HepG2 (cell line): ENCODE measurements at regions not wholly inside any gene's neighbourhood (a gene's known extent, or its start where the extent isn't known, plus 50 kb on each side); places are given as distances from the start of the nearest gene placed in this dataset.

Experiments used
- ATAC-seq: fragments of 200-7000 bp; cut with Tn5 transposase; 3 replicates; pipeline ENCODE4 v1.9.1; 2020; ENCODE audit warnings: mild to moderate bottlenecking, moderate library complexity
- BruUV-seq: library from RNA; stranded (reverse); fragments of 400-500 nt; replicated peaks from 2 replicates; lab custom pipeline; 2021; lab: Mats Ljungman, UMichigan
- CTCF ChIA-PET: fragments of 300-600 bp; formaldehyde crosslinking; extraction: SDS; loops from one replicate; lab custom pipeline; 2021; ENCODE audit warnings: low total read pairs, inconsistent platforms, low intra/inter-chr PET ratio; lab: Yijun Ruan, JAX
- POLR2A ChIA-PET: fragments of 350-600 bp; sonication (Branson Sonifier 250); formaldehyde crosslinking; loops from one replicate; lab custom pipeline; 2020; ENCODE audit warnings: antibody characterized with exemption, inconsistent platforms; lab: Yijun Ruan, JAX
- DNase-seq: peaks from one replicate; pipeline ENCODE4 v3.0.0-alpha.2; 2015; ENCODE audit warnings: low spot score
- FAIRE-seq: peaks from 3 replicates; lab custom pipeline; 2011; peaks lifted over from hg19 to GRCh38; lab: Jason Lieb, UNC
- H2AFZ ChIP-seq: one replicate; pipeline ENCODE4 v1.6.1; 2011; ENCODE audit warnings: low read length, inconsistent platforms
- H3K27ac ChIP-seq: fragments of 300-600 bp; 3 replicates; pipeline ENCODE4 v1.8.0; 2011; ENCODE audit warnings: mixed run types, mild to moderate bottlenecking, mixed read lengths, low read length, inconsistent platforms; ENCODE audit not compliant: insufficient read depth; ENCODE audit errors: extremely low read length
- H3K27me3 ChIP-seq, 2 experiments: fragments of 200-600 bp in 1 of 2; 2 replicates in 1 of 2; 3 replicates in 1 of 2; pipeline versions ENCODE4 v1.6.0 to v1.8.0; 2011; ENCODE audit warnings: low read length in 2 of 2, mild to moderate bottlenecking in 2 of 2, moderate library complexity in 2 of 2, inconsistent platforms in 1 of 2; ENCODE audit not compliant: insufficient read depth in 2 of 2, control insufficient read depth in 1 of 2
- H3K36me3 ChIP-seq, 2 experiments: fragments of 200-600 bp in 1 of 2; replicated peaks in 1 of 2; 2 replicates in 1 of 2; 3 replicates in 1 of 2; pipeline versions ENCODE4 v1.5.1 to v1.8.0; 2011; ENCODE audit warnings: low read length in 2 of 2, inconsistent platforms in 1 of 2; ENCODE audit not compliant: insufficient read depth in 2 of 2, control insufficient read depth in 1 of 2
- H3K4me1 ChIP-seq: 2 replicates; pipeline ENCODE4 v1.5.1; 2012; ENCODE audit warnings: low read length, inconsistent platforms; ENCODE audit not compliant: insufficient read depth
- H3K4me2 ChIP-seq: 2 replicates; pipeline ENCODE4 v1.6.0; 2011; ENCODE audit warnings: low read depth, low read length, inconsistent platforms
- H3K4me3 ChIP-seq, 3 experiments: fragments of 200-600 bp in 1 of 3; sonication (generic), shearing (Covaris generic) in 1 of 3; replicated peaks in 1 of 3; 2 replicates each; pipeline ENCODE4 v1.5.1; 2011 to 2016; ENCODE audit warnings: low read length in 3 of 3, inconsistent platforms in 2 of 3, low read depth in 2 of 3, mild to moderate bottlenecking in 2 of 3, control low read depth in 1 of 3, mixed read lengths in 1 of 3; ENCODE audit not compliant: insufficient read depth in 1 of 3
- H3K79me2 ChIP-seq: one replicate; pipeline ENCODE4 v1.6.1; 2011; ENCODE audit warnings: low read length, inconsistent platforms; ENCODE audit not compliant: insufficient read depth
- H3K9ac ChIP-seq: 2 replicates; pipeline ENCODE4 v1.6.0; 2011; ENCODE audit warnings: mild to moderate bottlenecking, low read depth, low read length, inconsistent platforms; ENCODE audit not compliant: insufficient read depth
- H3K9me3 ChIP-seq: 2 replicates; pipeline ENCODE4 v1.5.1; 2012; ENCODE audit warnings: mild to moderate bottlenecking, low read length
- H4K20me1 ChIP-seq: 2 replicates; pipeline ENCODE4 v1.6.0; 2011; ENCODE audit warnings: inconsistent platforms, mild to moderate bottlenecking, low read length, moderate library complexity; ENCODE audit not compliant: insufficient read depth
- CBX1 ChIP-seq: IDR thresholded peaks from one replicate; pipeline ENCODE4 v1.6.1; 2016; ENCODE audit warnings: antibody characterized with exemption, low read depth
- FOSL2 ChIP-seq: sonication (generic); formaldehyde crosslinking; IDR thresholded peaks from 2 replicates; pipeline ENCODE4 v1.4.0; 2020; ENCODE audit warnings: missing genetic modification reagents
- HNRNPH1 ChIP-seq: fragments of 200-400 bp; formaldehyde crosslinking; optimal IDR thresholded peaks from 2 replicates; pipeline ENCODE3; 2017; ENCODE audit warnings: mild to moderate bottlenecking, low read depth, low read length
- MED1 ChIP-seq: sonication (generic); formaldehyde crosslinking; IDR thresholded peaks from 2 replicates; pipeline ENCODE4 v1.4.0; 2020; ENCODE audit warnings: missing genetic modification reagents
- MED8 ChIP-seq: sonication (generic); formaldehyde crosslinking; IDR thresholded peaks from 2 replicates; pipeline ENCODE4 v1.8.1; 2023; ENCODE audit warnings: mild to moderate bottlenecking, missing genetic modification reagents; ENCODE audit not compliant: insufficient replicate concordance
- MYC ChIP-seq: sonication (generic); formaldehyde crosslinking; IDR thresholded peaks from 2 replicates; pipeline ENCODE4 v1.9.0; 2021; ENCODE audit warnings: missing genetic modification reagents, borderline replicate concordance
- NFYC ChIP-seq: IDR thresholded peaks from 2 replicates; pipeline ENCODE4 v1.6.1; 2016; ENCODE audit warnings: missing genetic modification reagents, missing compliant biosample characterization
- POLR2A ChIP-seq, 2 experiments: IDR thresholded peaks; 2 replicates each; pipeline ENCODE4 v1.6.1; 2011; ENCODE audit warnings: low read depth in 2 of 2, low read length in 2 of 2, mild to moderate bottlenecking in 1 of 2, moderate library complexity in 1 of 2; ENCODE audit not compliant: insufficient read depth in 1 of 2
- POLR2AphosphoS5 ChIP-seq: IDR thresholded peaks from 2 replicates; pipeline ENCODE4 v1.6.1; 2012; ENCODE audit warnings: low read depth, low read length
- RXRB ChIP-seq: IDR thresholded peaks from 2 replicates; pipeline ENCODE4 v1.6.1; 2016; ENCODE audit warnings: borderline replicate concordance, missing genetic modification reagents, missing compliant biosample characterization
- SIX4 ChIP-seq: sonication (generic); formaldehyde crosslinking; IDR thresholded peaks from 2 replicates; pipeline ENCODE4 v1.4.0; 2020; ENCODE audit warnings: missing genetic modification reagents
- SP4 ChIP-seq: sonication (generic); formaldehyde crosslinking; IDR thresholded peaks from 2 replicates; pipeline ENCODE4 v1.8.1; 2023; ENCODE audit warnings: mild to moderate bottlenecking, missing genetic modification reagents
- SYNCRIP ChIP-seq: fragments of 200-400 bp; formaldehyde crosslinking; IDR thresholded peaks from 2 replicates; pipeline ENCODE4 v1.6.1; 2018; ENCODE audit warnings: mild to moderate bottlenecking, low read depth, low read length; ENCODE audit not compliant: insufficient read depth
- TAF15 ChIP-seq: fragments of 200-400 bp; formaldehyde crosslinking; IDR thresholded peaks from one replicate; pipeline ENCODE4 v1.6.1; 2018; ENCODE audit warnings: mild to moderate bottlenecking, low read depth, low read length; ENCODE audit not compliant: poor library complexity, severe bottlenecking
- U2AF1 ChIP-seq: fragments of 200-400 bp; formaldehyde crosslinking; optimal IDR thresholded peaks from 2 replicates; pipeline ENCODE3; 2017; ENCODE audit warnings: mild to moderate bottlenecking, low read depth, low read length
- ZBTB46 ChIP-seq: sonication (generic); formaldehyde crosslinking; IDR thresholded peaks from 2 replicates; pipeline ENCODE4 v1.4.0; 2020; ENCODE audit warnings: mild to moderate bottlenecking, missing genetic modification reagents, borderline replicate concordance
- ZC3H4 ChIP-seq: sonication (generic); formaldehyde crosslinking; IDR thresholded peaks from 2 replicates; pipeline ENCODE4 v1.4.0; 2020; ENCODE audit warnings: missing genetic modification reagents, borderline replicate concordance
- ZIK1 ChIP-seq: sonication (generic); formaldehyde crosslinking; IDR thresholded peaks from 2 replicates; pipeline ENCODE4 v1.5.0; 2020; ENCODE audit warnings: mild to moderate bottlenecking, low read depth, missing genetic modification reagents, borderline replicate concordance
- ZNF3 ChIP-seq: IDR thresholded peaks from 2 replicates; pipeline ENCODE4 v1.7.0; 2017; ENCODE audit warnings: inconsistent platforms
- ZNF530 ChIP-seq: sonication (generic); formaldehyde crosslinking; IDR thresholded peaks from 2 replicates; pipeline ENCODE4 v1.5.0; 2020; ENCODE audit warnings: low read depth, mild to moderate bottlenecking, missing genetic modification reagents
- ZNF768 ChIP-seq: sonication (generic); formaldehyde crosslinking; IDR thresholded peaks from 2 replicates; pipeline ENCODE4 v1.4.0; 2020; ENCODE audit warnings: missing genetic modification reagents
- WGBS: methylation state at CpG from one replicate; pipeline ENCODE4 v1.1.6; 2017; ENCODE audit warnings: low lambda C conversion rate; 5-methylcytosine and 5-hydroxymethylcytosine counted together
- in situ Hi-C: cut with HindIII; loops from 2 replicates; pipeline ENCODE4 v1.10.0; 2017; ENCODE audit warnings: low pct_unique_long_range_greater_than_20kb; ENCODE audit not compliant: extremely low pct_ligation_motif_present
- intact Hi-C: fragments of 100-400 bp; cut with micrococcal nuclease; formaldehyde crosslinking; loops from one replicate; pipeline ENCODE4 v1.10.0; 2022; ENCODE audit not compliant: unreplicated experiment

- TF ChIP-seq NFYC (CRISPR knock-in tag) (peak; percentile 78), POLR2A (IDR thresholded peaks at IDR 0.05; ENCODE audit: insufficient read depth in 1 of 2, low read depth in 2 of 2, low read length in 2 of 2) (peak; percentile 38 to 67; a peak in 2 of 4 replicates), POLR2AphosphoS5 (peak; percentile 49), ZC3H4 (peak; percentile 95), ZBTB46 (CRISPR knock-in tag) (0 out of 2 replicates have a peak, but pooled peaks have one; percentile 51)
These were observed 69.1 kb upstream of the DDR1 start (continued) for GRCh38 chr6:30815041-30815742.

- BruUV-seq: no TSS peak
- WGBS: 52% methylated on average over 11 of the region's 11 CpGs
- ChIA-PET POLR2A (interaction anchor here (1.0 to 4.9 kb wide), 11 partner anchors 14 to 142 kb away, joined by 3 to 24 read pairs (median 7); partner anchors contain the start of genes DHX16, GTF2H4, IER3 and MDC1), CTCF (no interaction called here)
- DNase-seq (no peak), FAIRE-seq (no peak), ATAC-seq (peak; percentile 62)
- H3K36me3 ChIP-seq: no peaks in the 10 kb centered on the region
- H3K4me1 ChIP-seq: peaks cover 45% of the 10 kb centered on the region
- no peak overlapping the region for H3K9ac ChIP-seq
- no peak overlapping the region for H2AFZ ChIP-seq
- H3K4me2 ChIP-seq: no peak overlapping the region; the same call in 1 of the 2 replicates
- H4K20me1 ChIP-seq: no peaks in the 10 kb centered on the region
- no peak overlapping the region for H3K27ac ChIP-seq
- H3K79me2 ChIP-seq: no peaks in the 10 kb centered on the region
- no peak overlapping the region for H3K4me3 ChIP-seq
- H3K9me3 ChIP-seq: no peaks in the 10 kb centered on the region
- intact Hi-C loops: no loop called here
- no peaks in the 10 kb centered on the region for H3K27me3 ChIP-seq
- in situ Hi-C loops: no loop called here
- peak; percentile 91 for TF ChIP-seq FOSL2 (CRISPR knock-in tag)
- TF ChIP-seq RXRB (CRISPR knock-in tag): peak; percentile 13; the same call in 1 of the 2 replicates
- TF ChIP-seq MED8 (CRISPR knock-in tag): peak; percentile 34
- TF ChIP-seq TAF15: no peak
- TF ChIP-seq SYNCRIP: no peak
- no peak for TF ChIP-seq SP4 (CRISPR knock-in tag)
- no peak for TF ChIP-seq ZNF768 (CRISPR knock-in tag)
- no peak for TF ChIP-seq ZNF3 (CRISPR knock-in tag)
- TF ChIP-seq MED1 (CRISPR knock-in tag): peak; percentile 43
- TF ChIP-seq CBX1: no peak
- no peak for TF ChIP-seq HNRNPH1
- no peak for TF ChIP-seq SIX4 (CRISPR knock-in tag)
- peak; percentile 56 for TF ChIP-seq U2AF1
- no peak for TF ChIP-seq ZNF530
- TF ChIP-seq MYC (CRISPR knock-in tag): no peak
- TF ChIP-seq ZIK1 (CRISPR knock-in tag): no peak
These were observed 69.9 kb upstream of the DDR1 start for GRCh38 chr6:30814146-30815040.
